Type B pancreatic cell (in vitro differentiated cells): ENCODE measurements at regions not wholly inside any gene's neighbourhood (a gene's known extent, or its start where the extent isn't known, plus 50 kb on each side); places are given as distances from the start of the nearest gene placed in this dataset.

Source experiments
- DNase-seq: peaks from one replicate; pipeline ENCODE4 v3.0.0; 2021; ENCODE audit warnings: mixed read lengths; ENCODE audit not compliant: unreplicated experiment; ENCODE audit errors: extremely low spot score
- H3K27ac Mint-ChIP-seq: 2 replicates; pipeline ENCODE4 v1.8.0; 2021; ENCODE audit warnings: mild to moderate bottlenecking, mixed read lengths
- H3K27me3 Mint-ChIP-seq: 2 replicates; pipeline ENCODE4 v1.8.0; 2021; ENCODE audit warnings: mixed read lengths
- H3K36me3 Mint-ChIP-seq: 2 replicates; pipeline ENCODE4 v1.8.0; 2021; ENCODE audit warnings: mixed read lengths
- H3K4me1 Mint-ChIP-seq: one replicate; pipeline ENCODE4 v1.8.0; 2021; ENCODE audit warnings: mixed read lengths; ENCODE audit not compliant: unreplicated experiment
- H3K4me3 Mint-ChIP-seq: 2 replicates; pipeline ENCODE4 v1.8.0; 2021; ENCODE audit warnings: mild to moderate bottlenecking, mixed read lengths
- H3K9me3 Mint-ChIP-seq: 2 replicates; pipeline ENCODE4 v1.8.0; 2021; ENCODE audit warnings: mixed read lengths
- CTCF ChIP-seq: fragments of 200-600 bp; sonication (generic); conservative IDR thresholded peaks from 2 replicates; pipeline ENCODE4 v1.5.0; 2021; ENCODE audit warnings: antibody characterized with exemption, mild to moderate bottlenecking

GRCh38 chr6:4012826-4013225 is 66.1 kb downstream of the FAM217A start:
- no peak overlapping the region for H3K4me3 Mint-ChIP-seq
- TF ChIP-seq CTCF: no peak
- H3K27ac Mint-ChIP-seq: no peak overlapping the region
- no peaks in the 10 kb centered on the region for H3K9me3 Mint-ChIP-seq
- H3K36me3 Mint-ChIP-seq: peaks cover 29% of the 10 kb centered on the region
- no peaks in the 10 kb centered on the region for H3K27me3 Mint-ChIP-seq
- no peak for DNase-seq
- H3K4me1 Mint-ChIP-seq: peaks cover 38% of the 10 kb centered on the region

GRCh38 chr6:4017058-4017739 is 61.7 kb downstream of the FAM217A start:
- H3K27me3 Mint-ChIP-seq: no peaks in the 10 kb centered on the region
- H3K4me3 Mint-ChIP-seq: peak overlapping the region; percentile 98
- H3K9me3 Mint-ChIP-seq: peaks cover 5% of the 10 kb centered on the region
- H3K36me3 Mint-ChIP-seq: peaks cover 29% of the 10 kb centered on the region
- H3K27ac Mint-ChIP-seq: peak overlapping the region; percentile 97
- no peak for TF ChIP-seq CTCF
- peaks cover 38% of the 10 kb centered on the region for H3K4me1 Mint-ChIP-seq
- DNase-seq: no peak

- Mint-ChIP-seq H3K27ac (peak overlapping the region; percentile 97), H3K36me3 (peaks cover 23% of the 10 kb centered on the region), H3K27me3 (no peaks in the 10 kb centered on the region), H3K9me3 (peaks cover 5% of the 10 kb centered on the region), H3K4me1 (peaks cover 39% of the 10 kb centered on the region), H3K4me3 (peak overlapping the region; percentile 98)
- DNase-seq: no peak
- TF ChIP-seq CTCF: no peak
Measured at GRCh38 chr6:4017834-4018170, 61.1 kb downstream of the FAM217A start.

GRCh38 chr6:4018171-4018923 is 60.6 kb downstream of the FAM217A start:
- Mint-ChIP-seq H3K4me1 (peaks cover 43% of the 10 kb centered on the region), H3K4me3 (peak overlapping the region; percentile 98)
- DNase-seq: peak; percentile 96

More at GRCh38 chr6:4018171-4018923, 60.6 kb downstream of the FAM217A start:
- peak; percentile 61 for TF ChIP-seq CTCF
- Mint-ChIP-seq H3K27ac (peak overlapping the region; percentile 97), H3K27me3 (no peaks in the 10 kb centered on the region), H3K36me3 (peaks cover 17% of the 10 kb centered on the region), H3K9me3 (peaks cover 5% of the 10 kb centered on the region)
